IPS DF 19.7 (cell line): ENCODE measurements at regions not wholly inside any gene's neighbourhood (a gene's known extent, or its start where the extent isn't known, plus 50 kb on each side); places are given as distances from the start of the nearest gene placed in this dataset.

ENCODE experiments used
- DNase-seq: peaks from one replicate; pipeline ENCODE4 v3.0.0-alpha.2; 2013; ENCODE audit warnings: low read depth, low spot score

- no peak for DNase-seq
Measured at GRCh38 chr15:46525984-46526725, 891.3 kb downstream of the SQOR start.

- DNase-seq = no peak
Measured at GRCh38 chr15:46526726-46527110, 891.9 kb downstream of the SQOR start.

- DNase-seq = no peak
Measured at GRCh38 chr15:46543626-46544025, 908.8 kb downstream of the SQOR start.

GRCh38 chr15:46548989-46549388, 914.2 kb downstream of the SQOR start:
- DNase-seq = no peak

- no peak for DNase-seq
Measured at GRCh38 chr15:46552316-46552715, 917.5 kb downstream of the SQOR start.

- DNase-seq = no peak
Measured at GRCh38 chr15:46555547-46555946, 920.7 kb downstream of the SQOR start.

- DNase-seq = no peak
Measured at GRCh38 chr15:46556010-46556409, 921.2 kb downstream of the SQOR start.

- DNase-seq = no peak
Measured at GRCh38 chr15:46556559-46557379, 921.9 kb downstream of the SQOR start.

GRCh38 chr15:46567968-46568367, 933.1 kb downstream of the SQOR start:
- DNase-seq = no peak

- DNase-seq = no peak
Measured at GRCh38 chr15:46569781-46570180, 935.0 kb downstream of the SQOR start.

GRCh38 chr15:46576646-46577395, 942.0 kb downstream of the SQOR start:
- DNase-seq = no peak

GRCh38 chr15:46577767-46578166, 942.9 kb downstream of the SQOR start:
- DNase-seq = no peak

- DNase-seq = no peak
Measured at GRCh38 chr15:46580487-46580886, 945.7 kb downstream of the SQOR start.

- no peak for DNase-seq
Measured at GRCh38 chr15:46580924-46581323, 946.1 kb downstream of the SQOR start.

- no peak for DNase-seq
Measured at GRCh38 chr15:46589088-46589487, 954.3 kb downstream of the SQOR start.

GRCh38 chr15:46591462-46591861, 956.6 kb downstream of the SQOR start:
- DNase-seq = no peak

GRCh38 chr15:46595016-46595415, 960.2 kb downstream of the SQOR start:
- DNase-seq = no peak

- DNase-seq = no peak
Measured at GRCh38 chr15:46607077-46607476, 972.2 kb downstream of the SQOR start.

- DNase-seq = no peak
Measured at GRCh38 chr15:46616033-46616432, 981.2 kb downstream of the SQOR start.

GRCh38 chr15:46617507-46617906, 982.7 kb downstream of the SQOR start:
- no peak for DNase-seq

GRCh38 chr15:46618984-46619383, 984.2 kb downstream of the SQOR start:
- no peak for DNase-seq

GRCh38 chr15:46620392-46621013, 985.7 kb downstream of the SQOR start:
- DNase-seq = no peak
